ENCODE measurements at regions not wholly inside any gene's neighbourhood (a gene's known extent, or its start where the extent isn't known, plus 50 kb on each side); places are given as distances from the start of the nearest gene placed in this dataset.

GRCh38 chr11:81497202-81497804 is 1236.4 kb downstream of the FAM181B start:
- no peak for DNase-seq

DNA sequence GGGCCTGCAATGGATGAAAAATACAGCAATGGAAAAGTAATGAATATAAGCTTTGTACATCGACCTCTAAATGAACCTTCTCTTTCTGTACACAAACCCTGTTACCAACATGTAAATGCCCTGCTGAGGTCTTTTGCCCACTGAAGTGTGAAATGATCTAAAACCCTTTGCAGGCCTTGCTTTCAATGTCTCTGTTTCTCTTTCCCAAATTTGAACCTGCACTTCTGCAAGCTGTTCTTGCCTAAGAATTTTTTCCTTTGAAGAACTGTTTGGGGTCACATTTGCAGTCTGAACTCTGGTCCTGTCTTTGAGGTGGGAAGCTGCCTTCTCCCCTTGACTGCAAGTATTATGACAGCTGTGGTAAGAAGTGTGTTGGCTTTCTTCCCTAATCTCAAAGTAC is 1237.1 kb downstream of the FAM181B start:
- DNase-seq, result no peak

- no peak for DNase-seq
Measured at GRCh38 chr11:81495699-81496292, 1237.9 kb downstream of the FAM181B start.

- DNase-seq, result no peak
Measured at GRCh38 chr11:81494431-81494830, 1239.2 kb downstream of the FAM181B start.

DNA sequence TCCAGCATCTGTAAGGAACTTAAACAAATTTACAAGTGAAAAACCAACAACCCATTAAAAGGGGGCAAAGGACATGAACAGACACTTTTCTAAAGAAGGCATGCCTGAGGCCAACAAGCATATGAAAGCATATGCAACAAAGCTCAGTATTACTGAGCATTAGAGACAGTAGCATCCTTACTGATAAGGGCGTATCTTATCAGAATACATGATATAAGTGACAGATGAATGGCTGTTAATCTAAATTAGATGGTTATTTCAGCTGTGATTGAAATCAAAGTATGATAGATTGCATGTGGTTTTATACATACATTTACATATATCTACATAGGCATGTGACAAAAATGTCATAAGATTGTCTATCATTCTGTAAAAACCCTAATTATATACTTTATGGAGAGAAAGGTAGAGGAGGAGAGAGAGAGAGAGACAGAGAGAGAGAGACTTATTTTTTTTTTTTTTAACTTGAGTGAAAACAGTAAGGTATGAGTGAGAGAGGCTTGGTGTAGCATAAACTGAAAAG is 1240.7 kb downstream of the FAM181B start:
- no peak for DNase-seq

DNA sequence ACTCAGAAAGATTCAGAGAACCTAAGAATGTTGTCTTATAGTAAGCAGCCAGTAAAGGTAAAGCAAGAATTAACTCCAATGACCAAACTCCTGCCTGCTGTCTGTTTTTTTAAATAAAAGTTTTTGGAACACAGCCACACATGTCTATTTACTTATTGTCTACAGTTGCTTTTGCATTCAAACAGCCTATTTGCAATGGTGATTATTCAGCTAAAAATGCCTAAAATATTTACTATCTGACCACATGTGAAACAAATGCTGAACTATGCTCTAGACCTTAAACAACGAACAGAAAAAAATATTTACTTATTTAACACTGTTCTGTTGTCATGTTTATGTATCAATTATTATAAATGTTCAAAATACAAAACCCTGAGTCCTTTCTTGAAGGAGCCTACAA is 1246.6 kb downstream of the FAM181B start:
- no peak for DNase-seq

DNA sequence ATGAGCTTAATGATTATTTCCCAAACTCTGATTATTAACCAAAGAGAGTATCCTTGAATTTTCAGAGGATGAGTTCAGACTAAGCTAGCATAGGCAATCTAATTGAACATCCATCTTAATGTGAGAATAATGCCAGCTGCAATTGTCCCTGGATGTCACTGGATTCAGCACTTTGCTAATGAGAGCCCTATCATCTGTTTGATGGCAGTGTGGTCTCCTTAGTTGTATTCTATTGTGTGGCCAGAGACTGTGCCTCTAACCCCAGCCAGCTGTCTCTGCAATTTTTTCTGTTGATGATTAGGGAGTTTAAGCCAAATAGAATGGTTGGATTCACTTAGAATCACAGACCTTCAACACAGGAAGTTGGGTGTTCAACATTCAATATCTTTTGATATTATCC is 1249.5 kb downstream of the FAM181B start:
- no peak for DNase-seq

GRCh38 chr11:81477277-81477676 is 1256.4 kb downstream of the FAM181B start:
- no peak for DNase-seq

GRCh38 chr11:81476345-81476744 is 1257.3 kb downstream of the FAM181B start:
- no peak for DNase-seq

DNA sequence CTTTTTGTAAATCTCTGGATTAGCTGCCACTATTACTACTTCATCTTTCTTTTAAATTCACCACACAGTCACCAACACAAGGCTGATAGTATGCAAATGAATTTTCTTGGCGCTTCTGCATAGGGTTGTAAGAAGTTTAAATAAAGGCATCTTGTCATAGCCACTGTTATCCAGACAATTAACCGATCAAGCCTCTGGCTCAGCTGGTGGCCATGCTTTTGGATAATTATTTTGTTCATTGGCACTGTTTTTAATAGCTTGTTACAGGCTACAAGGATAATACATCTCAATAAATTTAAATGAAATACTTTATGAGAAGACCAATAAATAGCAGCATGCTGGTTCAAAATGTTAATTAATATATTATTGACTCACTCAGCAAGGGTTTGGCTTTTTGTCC is 1261.0 kb downstream of the FAM181B start:
- no peak for DNase-seq

GRCh38 chr11:81470446-81470845 is 1263.2 kb downstream of the FAM181B start:
- no peak for DNase-seq

DNA sequence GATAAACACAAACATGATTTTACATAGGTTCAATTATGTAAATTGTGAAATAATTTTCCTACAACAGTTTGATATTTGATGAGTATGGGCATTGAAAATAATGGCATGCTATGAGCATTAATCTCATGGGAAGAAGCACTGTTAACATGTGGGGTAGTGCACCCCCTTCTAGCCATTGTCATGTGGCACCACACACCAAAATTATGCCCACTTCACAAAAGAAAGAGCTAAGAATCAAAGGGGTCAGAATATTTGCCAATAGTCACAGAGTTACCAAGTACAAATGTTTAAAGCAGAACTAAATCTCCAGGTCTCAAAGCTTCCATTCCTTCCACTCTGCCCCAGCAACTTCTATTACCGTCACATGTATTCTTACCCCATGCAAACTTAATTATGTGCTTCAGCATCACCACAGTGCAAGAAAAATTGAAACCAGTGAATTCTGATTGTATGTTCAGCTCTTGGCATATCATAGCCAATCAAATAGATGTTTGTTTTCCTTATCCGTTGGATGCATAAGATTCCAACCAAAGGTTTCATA is 1273.8 kb downstream of the FAM181B start:
- no peak for DNase-seq

DNA sequence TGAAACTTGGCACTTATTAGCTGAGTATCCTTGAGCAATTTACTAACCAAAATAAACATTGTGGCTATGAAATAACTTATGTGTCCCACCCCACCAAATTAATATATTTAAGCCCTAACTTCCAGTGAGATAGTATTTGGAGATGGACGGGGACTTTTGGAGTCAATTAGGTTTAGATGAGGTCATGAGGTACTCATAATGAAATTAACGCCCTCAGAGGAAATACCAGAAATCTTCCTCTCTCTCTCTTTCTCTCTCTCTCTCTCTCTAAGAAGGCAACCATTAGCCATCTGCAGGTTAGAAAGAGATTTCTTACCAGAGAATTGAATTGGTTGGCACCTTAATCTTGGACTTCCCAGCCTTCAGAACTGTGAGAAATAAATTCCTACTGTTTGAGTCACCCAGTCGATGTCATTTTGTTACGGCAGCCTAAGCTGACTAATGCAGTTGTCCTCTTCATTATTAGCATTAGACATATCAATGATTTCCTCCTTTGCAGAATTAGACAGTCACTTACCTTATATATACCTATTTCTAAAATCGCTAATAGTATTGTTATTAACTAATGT is 1284.0 kb downstream of the FAM181B start:
- DNase-seq, result no peak

- DNase-seq, result no peak
Measured at GRCh38 chr11:81444297-81444696, 1289.4 kb downstream of the FAM181B start.

GRCh38 chr11:81432333-81432732 is 1301.3 kb downstream of the FAM181B start:
- DNase-seq, result no peak

GRCh38 chr11:81424822-81425221 is 1308.8 kb downstream of the FAM181B start:
- no peak for DNase-seq

- no peak for DNase-seq
Measured at GRCh38 chr11:81422402-81422801, 1311.3 kb downstream of the FAM181B start.

GRCh38 chr11:81421251-81421860 is 1312.3 kb downstream of the FAM181B start:
- no peak for DNase-seq

GRCh38 chr11:81420668-81421250 is 1312.9 kb downstream of the FAM181B start:
- DNase-seq, result no peak

DNA sequence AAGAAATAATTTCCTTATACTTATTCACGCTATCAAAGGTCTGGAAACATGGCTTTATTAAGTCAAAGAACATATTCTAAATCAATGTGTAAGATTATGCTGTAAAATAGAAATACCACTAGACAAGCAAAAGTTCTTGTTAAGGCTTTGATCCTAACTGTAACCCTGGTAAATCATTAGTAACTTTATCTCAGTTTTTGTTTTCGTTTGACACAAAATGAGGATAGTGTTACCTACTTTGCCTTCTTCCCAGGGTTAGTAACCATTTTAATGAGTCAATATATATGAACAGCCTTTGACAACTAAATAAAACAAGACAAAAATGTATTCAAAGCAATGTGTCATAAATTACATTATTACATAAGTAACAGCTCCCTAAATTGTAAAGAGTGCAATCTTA is 1336.3 kb downstream of the FAM181B start:
- DNase-seq, result no peak

DNA sequence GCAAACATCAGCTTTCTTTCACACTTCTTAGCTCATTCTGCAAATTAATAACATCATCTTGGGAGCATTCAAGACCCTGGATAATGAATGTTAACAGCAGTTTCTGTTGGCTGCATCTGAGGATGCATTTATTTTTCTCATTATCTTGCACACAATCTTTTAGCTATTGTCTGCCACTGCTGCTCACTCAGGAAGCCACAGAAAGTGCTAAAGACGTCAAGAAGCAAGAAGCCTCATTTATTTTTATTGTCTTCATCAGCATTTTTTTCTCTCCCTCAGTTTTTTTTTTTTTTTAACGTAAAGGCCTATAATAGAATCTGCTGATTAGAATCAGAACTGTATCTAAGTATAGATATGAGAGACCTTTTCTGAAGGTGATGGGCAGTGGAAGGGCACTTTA is 1339.4 kb downstream of the FAM181B start:
- no peak for DNase-seq

DNA sequence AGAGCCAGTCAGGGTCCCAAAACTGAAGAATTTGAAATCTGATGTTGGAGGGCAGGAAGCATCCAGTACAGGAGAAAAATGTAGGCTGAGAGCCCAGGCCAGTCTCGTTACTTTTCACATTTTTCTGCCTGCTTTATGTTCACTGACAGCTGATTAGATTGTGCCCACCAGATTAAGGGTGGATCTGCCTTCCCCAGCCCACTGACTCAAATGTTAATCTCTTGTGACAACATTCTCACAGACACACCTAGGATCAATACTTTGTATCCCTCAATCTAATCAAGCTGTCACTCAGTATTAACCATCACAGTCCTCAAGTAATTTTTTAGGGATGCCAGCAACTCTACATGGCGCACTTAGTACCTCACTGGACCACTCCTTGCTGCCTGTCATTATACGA is 1345.3 kb downstream of the FAM181B start:
- DNase-seq, result no peak

DNA sequence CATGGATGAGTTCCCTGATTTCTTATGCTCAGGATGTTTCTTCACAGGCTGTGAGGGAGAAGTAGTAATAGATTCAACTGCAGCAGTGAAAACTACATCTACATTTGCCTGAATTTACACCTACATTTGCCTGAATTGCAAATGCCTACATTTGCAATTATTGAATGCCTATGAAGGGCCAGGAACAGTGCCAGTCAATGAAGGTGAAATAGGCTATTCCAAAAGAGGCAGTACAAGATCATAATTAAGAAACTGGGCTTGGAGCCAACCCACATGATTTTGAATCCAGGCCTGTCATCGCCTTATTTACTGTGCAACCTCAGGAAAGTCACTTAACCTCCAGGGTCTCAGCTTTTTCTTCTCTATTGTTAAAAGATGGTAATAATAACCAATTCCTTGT is 1353.3 kb downstream of the FAM181B start:
- DNase-seq, result no peak
